GM12892 (cell line): ENCODE measurements at regions not wholly inside any gene's neighbourhood (a gene's known extent, or its start where the extent isn't known, plus 50 kb on each side); places are given as distances from the start of the nearest gene placed in this dataset.

ENCODE experiments used
- POLR2A ChIP-seq: IDR thresholded peaks from 2 replicates; pipeline ENCODE4 v1.6.1; 2011; ENCODE audit warnings: low read depth, low read length, control low read depth
- TAF1 ChIP-seq: IDR thresholded peaks from 2 replicates; pipeline ENCODE4 v1.6.1; 2011; ENCODE audit warnings: low read depth, mild to moderate bottlenecking, control low read depth, low read length, borderline replicate concordance

DNA sequence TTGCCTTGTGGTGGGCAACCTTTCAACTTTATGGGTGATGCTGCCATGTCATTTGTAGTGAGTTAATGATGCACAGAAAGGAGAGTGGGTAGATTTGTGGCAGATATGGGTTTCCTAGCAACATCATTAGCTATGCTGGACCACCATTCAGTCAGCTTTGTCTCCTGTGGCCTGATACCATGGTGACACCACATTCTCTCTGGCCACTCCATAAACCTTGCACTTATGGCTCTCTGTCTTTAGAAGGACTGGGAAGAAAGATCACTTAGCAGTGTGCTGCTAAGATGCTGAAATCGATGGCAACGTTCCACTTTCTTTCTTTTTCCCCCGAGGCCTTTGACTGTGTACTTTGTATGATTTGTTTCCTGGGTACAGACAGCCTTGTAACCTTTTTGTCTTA is 95.0 kb upstream of the SOX3 start:
- TF ChIP-seq TAF1 (no peak), POLR2A (no peak)
